GM21447 (cell line): ENCODE measurements at regions not wholly inside any gene's neighbourhood (a gene's known extent, or its start where the extent isn't known, plus 50 kb on each side); places are given as distances from the start of the nearest gene placed in this dataset.

Experiments used
- ATAC-seq: cut with Tn5 transposase; IDR thresholded peaks from one replicate; pipeline ENCODE4 v1.9.1; 2021; ENCODE audit not compliant: unreplicated experiment

GRCh38 chr3:3745693-3746092 is 53.5 kb upstream of the LRRN1 start:
- ATAC-seq: no peak

- no peak for ATAC-seq
Measured at GRCh38 chr3:3744826-3745225, 54.4 kb upstream of the LRRN1 start.

- ATAC-seq: no peak
Measured at GRCh38 chr3:3743754-3744153, 55.5 kb upstream of the LRRN1 start.

- no peak for ATAC-seq
Measured at GRCh38 chr3:3740061-3740460, 59.2 kb upstream of the LRRN1 start.

GRCh38 chr3:3739330-3740060 is 59.7 kb upstream of the LRRN1 start:
- no peak for ATAC-seq

GRCh38 chr3:3737531-3737930 is 61.7 kb upstream of the LRRN1 start:
- no peak for ATAC-seq

- ATAC-seq: no peak
Measured at GRCh38 chr3:3735919-3736318, 63.3 kb upstream of the LRRN1 start.

GRCh38 chr3:3734881-3735280 is 64.3 kb upstream of the LRRN1 start:
- ATAC-seq: no peak

- ATAC-seq: no peak
Measured at GRCh38 chr3:3729261-3729660, 70.0 kb upstream of the LRRN1 start.

GRCh38 chr3:3726549-3726948 is 72.7 kb upstream of the LRRN1 start:
- ATAC-seq: no peak

- ATAC-seq: no peak
Measured at GRCh38 chr3:3714572-3714971, 84.7 kb upstream of the LRRN1 start.

- no peak for ATAC-seq
Measured at GRCh38 chr3:3712971-3713370, 86.3 kb upstream of the LRRN1 start.

- no peak for ATAC-seq
Measured at GRCh38 chr3:3708769-3709115, 90.5 kb upstream of the LRRN1 start.

- no peak for ATAC-seq
Measured at GRCh38 chr3:3707858-3708768, 91.1 kb upstream of the LRRN1 start.

- no peak for ATAC-seq
Measured at GRCh38 chr3:3705090-3705775, 94.0 kb upstream of the LRRN1 start.

- ATAC-seq: no peak
Measured at GRCh38 chr3:3701949-3702348, 97.3 kb upstream of the LRRN1 start.

GRCh38 chr3:3699816-3700633 is 99.2 kb upstream of the LRRN1 start:
- ATAC-seq: no peak

- ATAC-seq: no peak
Measured at GRCh38 chr3:3699407-3699806, 99.8 kb upstream of the LRRN1 start.

- no peak for ATAC-seq
Measured at GRCh38 chr3:3696345-3696744, 102.9 kb upstream of the LRRN1 start.

GRCh38 chr3:3693593-3693992 is 105.6 kb upstream of the LRRN1 start:
- no peak for ATAC-seq
